ENCODE measurements at regions not wholly inside any gene's neighbourhood (a gene's known extent, or its start where the extent isn't known, plus 50 kb on each side); places are given as distances from the start of the nearest gene placed in this dataset.
A peak's percentile ranks its signal among the peaks of the same experiment; 100 is the strongest.
"Not testable (repeated sequence)": the region's sequence is repeated elsewhere in the genome, so short reads cannot be mapped to it uniquely, and the experiment has no call there.

GRCh38 chr9:96062031-96062430 is 186.5 kb downstream of the ERCC6L2 start:
- peak in 1 of 2 donors; percentile 25 for DNase-seq

- peak; percentile 58 to 64 for DNase-seq
Observed at GRCh38 chr9:96061293-96061987, 185.9 kb downstream of the ERCC6L2 start.

- no peak for DNase-seq
Observed at GRCh38 chr9:96058218-96058617, 182.7 kb downstream of the ERCC6L2 start.

- DNase-seq: no peak
Observed at GRCh38 chr9:96057155-96057554, 181.7 kb downstream of the ERCC6L2 start.

- no peak for DNase-seq
Observed at GRCh38 chr9:96056226-96056625, 180.7 kb downstream of the ERCC6L2 start.

- DNase-seq: not testable (repeated sequence)
Observed at GRCh38 chr9:96054248-96054647, 178.8 kb downstream of the ERCC6L2 start.

- DNase-seq: no peak
Observed at GRCh38 chr9:96052686-96053085, 177.2 kb downstream of the ERCC6L2 start.

GRCh38 chr9:96051423-96051822 is 175.9 kb downstream of the ERCC6L2 start:
- no peak for DNase-seq

- DNase-seq: no peak
Observed at GRCh38 chr9:96050861-96051155, 175.3 kb downstream of the ERCC6L2 start.

- no peak for DNase-seq
Observed at GRCh38 chr9:96050048-96050860, 174.8 kb downstream of the ERCC6L2 start.

- no peak for DNase-seq
Observed at GRCh38 chr9:96048956-96049831, 173.7 kb downstream of the ERCC6L2 start.

- no peak for DNase-seq
Observed at GRCh38 chr9:96048104-96048955, 172.8 kb downstream of the ERCC6L2 start.

GRCh38 chr9:96047741-96048103 is 172.2 kb downstream of the ERCC6L2 start:
- no peak for DNase-seq

GRCh38 chr9:96047116-96047639 is 171.7 kb downstream of the ERCC6L2 start:
- DNase-seq: no peak

GRCh38 chr9:96045811-96046210 is 170.3 kb downstream of the ERCC6L2 start:
- no peak for DNase-seq

GRCh38 chr9:96044401-96044800 is 168.9 kb downstream of the ERCC6L2 start:
- DNase-seq: no peak

GRCh38 chr9:96040591-96041461 is 165.3 kb downstream of the ERCC6L2 start:
- DNase-seq: no peak

GRCh38 chr9:96038914-96039313 is 163.4 kb downstream of the ERCC6L2 start:
- DNase-seq: no peak

- DNase-seq: no peak
Observed at GRCh38 chr9:96038271-96038670, 162.8 kb downstream of the ERCC6L2 start.

GRCh38 chr9:96034553-96035122 is 159.1 kb downstream of the ERCC6L2 start:
- DNase-seq: no peak

- no peak for DNase-seq
Observed at GRCh38 chr9:96033896-96034295, 158.4 kb downstream of the ERCC6L2 start.

All from CD4-positive, alpha-beta T cell treated with Interferon alpha-2 for 1 hour (primary cell).